ENCODE measurements at regions not wholly inside any gene's neighbourhood (a gene's known extent, or its start where the extent isn't known, plus 50 kb on each side); places are given as distances from the start of the nearest gene placed in this dataset.
"Not testable (repeated sequence)": the region's sequence is repeated elsewhere in the genome, so short reads cannot be mapped to it uniquely, and the experiment has no call there.

DNA sequence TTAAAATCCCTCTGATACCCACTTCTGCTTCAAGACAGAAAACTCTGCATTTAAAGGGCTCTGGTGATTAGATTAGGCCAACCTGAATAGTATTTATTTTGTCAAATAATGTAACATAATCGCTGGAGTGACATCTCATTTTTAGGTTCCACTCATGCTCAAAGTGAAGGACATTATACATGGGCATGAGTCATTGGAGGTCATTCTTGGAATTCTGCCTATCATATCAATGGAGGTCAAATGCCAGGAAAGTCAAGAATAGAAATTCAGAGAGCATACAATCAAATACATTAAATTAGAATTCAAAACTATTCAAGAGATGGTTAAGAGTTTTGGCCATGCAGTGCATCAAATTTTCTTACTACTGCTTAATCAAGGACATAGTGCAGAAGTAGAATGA, 50.8 kb upstream of the PRSS1 start:
- DNase-seq (ENCODE audit: low read depth), result no peak

- DNase-seq (ENCODE audit: low read depth), result no peak
Observed at GRCh38 chr7:142697270-142697669, 52.0 kb upstream of the PRSS1 start.

- DNase-seq (ENCODE audit: low read depth), result no peak
Observed at GRCh38 chr7:142696456-142697179, 52.7 kb upstream of the PRSS1 start.

- no peak for DNase-seq (ENCODE audit: low read depth)
Observed at GRCh38 chr7:142693911-142694310, 55.4 kb upstream of the PRSS1 start.

- DNase-seq (ENCODE audit: low read depth), result no peak
Observed at GRCh38 chr7:142690554-142691182, 58.6 kb upstream of the PRSS1 start.

GRCh38 chr7:142689439-142690120, 59.7 kb upstream of the PRSS1 start:
- DNase-seq (ENCODE audit: low read depth), result no peak

GRCh38 chr7:142685877-142686508, 63.3 kb upstream of the PRSS1 start:
- DNase-seq (ENCODE audit: low read depth), result no peak

GRCh38 chr7:142681314-142682092, 67.8 kb upstream of the PRSS1 start:
- DNase-seq (ENCODE audit: low read depth), result no peak

GRCh38 chr7:142671506-142671905, 77.8 kb upstream of the PRSS1 start:
- no peak for DNase-seq (ENCODE audit: low read depth)

DNA sequence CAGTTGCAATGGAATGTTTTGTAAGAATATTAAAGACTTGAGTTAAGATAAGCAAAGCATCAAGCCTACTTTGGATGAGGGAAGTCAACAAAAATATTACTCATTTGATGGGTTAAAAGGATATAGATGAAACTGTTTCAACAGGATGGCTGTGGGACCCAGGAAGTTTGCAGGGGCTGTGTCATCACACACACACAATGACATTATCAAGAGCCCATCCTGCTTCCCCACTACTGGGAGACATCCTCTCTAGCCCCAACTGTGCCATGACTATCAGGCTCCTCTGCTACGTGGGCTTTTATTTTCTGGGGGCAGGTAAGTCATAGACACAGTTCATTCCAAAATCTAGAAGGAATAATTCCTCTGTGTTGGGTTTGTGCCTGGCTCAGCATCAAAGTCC, 78.8 kb upstream of the PRSS1 start:
- no peak for DNase-seq (ENCODE audit: low read depth)

DNA sequence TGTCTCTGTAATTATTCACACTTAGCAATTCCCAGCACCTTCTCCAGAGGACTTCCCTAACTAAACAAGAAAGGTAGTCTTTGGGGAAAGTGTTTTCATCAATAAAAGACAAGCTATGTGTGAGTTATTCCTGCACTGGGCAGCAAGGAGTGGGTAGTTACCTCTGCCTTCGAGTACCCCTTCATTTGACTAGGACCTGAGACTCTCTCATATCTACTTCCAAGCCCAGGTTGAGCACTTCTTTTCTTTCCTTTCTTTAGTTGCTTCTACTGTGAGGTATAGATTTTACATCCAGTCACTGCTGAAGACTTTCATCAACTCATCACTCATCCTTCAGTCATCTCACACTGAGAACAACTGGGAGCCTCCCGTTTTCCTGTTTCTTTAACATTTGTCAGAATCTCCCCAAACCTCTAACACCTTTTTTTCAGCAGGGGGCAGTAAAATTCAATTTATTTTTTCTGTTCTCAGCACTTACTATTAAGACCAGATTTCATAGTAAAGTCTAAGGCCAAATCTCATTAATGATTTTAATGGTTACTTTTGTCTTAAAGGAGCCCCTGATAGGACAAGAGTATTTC, 80.1 kb upstream of the PRSS1 start:
- no peak for DNase-seq (ENCODE audit: low read depth)

DNA sequence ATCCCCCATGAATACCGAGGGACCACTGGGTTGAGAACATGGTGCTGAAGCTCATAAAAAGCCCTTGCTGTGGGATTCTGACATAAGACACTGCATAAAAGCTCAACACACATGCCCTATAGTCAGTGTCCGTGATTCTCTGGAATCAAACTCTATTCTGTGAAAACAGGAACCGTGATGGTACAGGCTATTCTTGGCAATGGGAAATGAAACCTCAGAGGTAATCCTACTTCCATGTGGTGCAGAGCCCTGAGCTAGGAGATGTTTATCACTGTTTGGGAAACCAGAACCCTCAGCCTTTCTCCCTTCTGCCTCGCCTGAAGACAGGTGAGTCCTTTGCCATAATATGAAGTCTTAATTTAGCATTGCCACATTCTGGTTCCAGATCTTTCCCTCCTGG, 80.8 kb upstream of the PRSS1 start:
- no peak for DNase-seq (ENCODE audit: low read depth)

DNA sequence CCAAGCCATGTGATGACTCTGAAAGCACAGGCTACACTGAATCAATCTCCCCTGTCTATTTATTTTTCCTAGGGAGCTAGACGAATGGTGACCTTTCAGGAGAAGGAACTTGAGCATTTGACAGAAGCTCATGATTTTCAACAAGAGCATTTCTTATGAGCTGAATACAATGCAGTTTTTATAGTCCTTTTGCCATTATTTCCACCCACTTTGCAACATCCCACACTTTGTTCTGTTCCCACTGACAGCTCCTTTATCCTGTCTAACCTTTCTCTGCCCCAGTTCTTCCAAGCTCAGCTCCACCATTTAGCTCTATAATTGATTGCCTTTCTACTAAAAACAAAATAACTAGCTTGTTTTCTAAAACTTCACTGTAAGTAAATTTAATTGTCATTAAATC, 91.9 kb upstream of the PRSS1 start:
- no peak for DNase-seq (ENCODE audit: low read depth)

DNA sequence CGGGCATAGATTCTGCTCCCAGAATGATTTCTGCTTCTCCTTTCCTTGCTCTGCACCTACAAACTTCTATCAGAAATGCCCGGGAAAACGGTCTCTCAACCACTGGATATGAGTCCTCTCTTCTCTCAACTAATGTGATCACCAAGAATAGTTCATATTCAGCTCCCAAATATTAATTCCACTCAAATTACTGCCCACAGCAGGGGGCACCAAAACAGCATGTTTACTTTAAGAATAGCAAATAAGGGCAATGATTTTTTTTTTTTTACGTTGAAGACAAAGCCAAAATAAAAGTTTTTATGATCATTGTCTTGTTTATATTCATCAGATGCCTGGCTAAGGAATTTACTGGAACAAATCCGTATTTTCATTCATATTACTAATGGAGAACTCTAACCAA, 94.9 kb upstream of the PRSS1 start:
- DNase-seq (ENCODE audit: low read depth), result no peak

- no peak for DNase-seq (ENCODE audit: low read depth)
Observed at GRCh38 chr7:142647749-142648148, 101.5 kb upstream of the PRSS1 start.

DNA sequence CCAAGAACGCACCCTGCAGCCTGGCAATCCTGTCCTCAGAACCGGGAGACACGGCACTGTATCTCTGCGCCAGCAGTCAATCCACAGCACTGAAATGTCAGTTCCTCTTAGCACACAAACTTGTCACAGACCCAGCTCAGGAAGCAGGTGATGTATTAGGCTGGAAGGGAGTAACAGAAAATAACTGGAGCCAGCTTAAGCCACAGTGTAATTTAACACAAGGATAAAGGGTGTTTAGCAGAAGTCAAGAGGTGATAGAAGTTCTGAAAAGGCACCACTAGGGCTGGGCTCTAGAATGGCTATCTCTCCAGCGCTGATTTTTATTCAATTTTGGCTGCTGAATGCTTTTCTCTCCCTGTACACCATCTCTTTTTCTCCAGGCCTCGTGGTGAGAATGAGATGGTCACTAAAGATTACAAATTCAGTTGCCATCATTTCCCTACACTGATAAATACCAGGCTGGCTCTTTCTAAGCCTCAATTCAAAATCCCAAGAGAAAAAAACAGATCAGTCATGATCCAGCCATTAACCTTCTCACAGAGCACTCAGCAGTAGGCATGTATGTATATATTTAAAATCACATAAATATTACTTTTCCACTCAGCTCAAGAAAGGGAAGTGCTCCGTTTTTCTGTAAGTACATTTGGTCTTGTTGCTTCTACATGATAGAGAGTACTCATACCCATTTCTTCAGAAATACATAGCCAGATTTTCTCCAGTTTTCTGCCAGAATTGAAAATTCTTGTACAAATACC, 102.7 kb upstream of the PRSS1 start:
- no peak for DNase-seq (ENCODE audit: low read depth)

DNA sequence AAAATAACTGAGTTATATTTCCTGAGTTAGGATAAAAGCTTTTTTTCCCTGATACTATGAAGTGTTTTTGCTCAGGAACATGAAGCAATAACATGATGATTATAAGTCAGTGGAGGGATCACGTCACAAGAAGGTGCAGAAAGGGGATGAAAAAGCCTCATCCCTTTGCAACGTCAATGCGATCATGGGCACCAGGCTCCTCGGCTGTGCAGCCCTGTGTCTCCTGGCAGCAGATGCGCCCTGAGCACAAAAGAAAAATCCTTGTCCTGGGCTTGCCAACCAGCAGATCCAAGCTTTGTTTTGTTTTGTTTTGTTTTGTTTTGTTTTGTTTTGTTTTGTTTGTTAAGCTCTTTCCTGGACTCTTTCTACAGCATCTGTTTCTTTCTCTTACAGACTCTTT, 103.5 kb upstream of the PRSS1 start:
- DNase-seq (ENCODE audit: low read depth), result no peak

- no peak for DNase-seq (ENCODE audit: low read depth)
Observed at GRCh38 chr7:142642316-142642715, 107.0 kb upstream of the PRSS1 start.

GRCh38 chr7:142641252-142641651, 108.0 kb upstream of the PRSS1 start:
- DNase-seq (ENCODE audit: low read depth), result not testable (repeated sequence)

- no peak for DNase-seq (ENCODE audit: low read depth)
Observed at GRCh38 chr7:142638581-142638980, 110.7 kb upstream of the PRSS1 start.

DNA sequence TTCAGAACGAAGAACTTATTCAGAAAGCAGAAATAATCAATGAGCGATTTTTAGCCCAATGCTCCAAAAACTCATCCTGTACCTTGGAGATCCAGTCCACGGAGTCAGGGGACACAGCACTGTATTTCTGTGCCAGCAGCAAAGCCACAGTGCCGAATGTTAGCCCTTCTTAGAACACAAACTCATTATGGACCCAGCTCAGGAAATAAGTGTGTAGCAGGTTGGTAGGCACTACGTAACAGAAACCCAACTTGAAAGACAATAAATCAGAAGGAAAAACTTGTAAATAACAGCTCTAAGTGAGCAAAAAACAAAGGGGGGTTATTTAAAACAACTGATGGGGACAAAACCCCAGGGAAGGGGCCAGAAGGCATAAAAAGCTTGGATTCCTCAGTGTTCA, 112.0 kb upstream of the PRSS1 start:
- DNase-seq (ENCODE audit: low read depth), result no peak

All from GM04503 (cell line).